ENCODE measurements at regions not wholly inside any gene's neighbourhood (a gene's known extent, or its start where the extent isn't known, plus 50 kb on each side); places are given as distances from the start of the nearest gene placed in this dataset.
A peak's percentile ranks its signal among the peaks of the same experiment; 100 is the strongest.

- H3K4me3 Mint-ChIP-seq (ENCODE audit: unreplicated experiment): no peak overlapping the region
- DNase-seq (ENCODE audit: low read depth) (peak; percentile 23), FAIRE-seq (no peak)
- TF ChIP-seq CTCF (IDR thresholded peaks at IDR 0.05; ENCODE audit: insufficient read depth, low read depth, low read length): no peak
- no peak for TF ChIP-seq EZH2 (IDR thresholded peaks at IDR 0.05; ENCODE audit: insufficient read depth, low read length)
- H3K4me1 ChIP-seq (ENCODE audit: insufficient read depth, low read length): no peaks in the 10 kb centered on the region
- H3K27ac ChIP-seq (ENCODE audit: low read depth, low read length): no peak overlapping the region
- H3K27me3 ChIP-seq (ENCODE audit: insufficient read depth, low read length): no peaks in the 10 kb centered on the region
- no peaks in the 10 kb centered on the region for H3K9me3 ChIP-seq (ENCODE audit: insufficient read depth, low read depth, low read length)
- H3K27ac Mint-ChIP-seq (ENCODE audit: unreplicated experiment): no peak overlapping the region
- H3K36me3 Mint-ChIP-seq (ENCODE audit: low read depth, unreplicated experiment): no peaks in the 10 kb centered on the region
- no peak overlapping the region for H3K4me2 ChIP-seq (ENCODE audit: low read length)
- no peaks in the 10 kb centered on the region for H3K9me3 Mint-ChIP-seq (ENCODE audit: unreplicated experiment)
- H3K79me2 ChIP-seq (ENCODE audit: insufficient read depth, low read length): no peaks in the 10 kb centered on the region
- no peak overlapping the region for H3K9ac ChIP-seq (ENCODE audit: low read length)
- H3K36me3 ChIP-seq (ENCODE audit: insufficient read depth, low read length): no peaks in the 10 kb centered on the region
- no peaks in the 10 kb centered on the region for H4K20me1 ChIP-seq (ENCODE audit: insufficient read depth, low read length)
- peaks cover 4% of the 10 kb centered on the region for H3K4me1 Mint-ChIP-seq (ENCODE audit: low read depth, unreplicated experiment)
- no peak overlapping the region for H2AFZ ChIP-seq (ENCODE audit: low read depth, low read length)
- H3K27me3 Mint-ChIP-seq (ENCODE audit: low read depth, unreplicated experiment): no peaks in the 10 kb centered on the region
- no peak overlapping the region for H3K4me3 ChIP-seq (ENCODE audit: insufficient read depth, low read depth, low read length)
Measured at GRCh38 chr13:73133531-73133930, 74.7 kb downstream of the KLF5 start.

DNA sequence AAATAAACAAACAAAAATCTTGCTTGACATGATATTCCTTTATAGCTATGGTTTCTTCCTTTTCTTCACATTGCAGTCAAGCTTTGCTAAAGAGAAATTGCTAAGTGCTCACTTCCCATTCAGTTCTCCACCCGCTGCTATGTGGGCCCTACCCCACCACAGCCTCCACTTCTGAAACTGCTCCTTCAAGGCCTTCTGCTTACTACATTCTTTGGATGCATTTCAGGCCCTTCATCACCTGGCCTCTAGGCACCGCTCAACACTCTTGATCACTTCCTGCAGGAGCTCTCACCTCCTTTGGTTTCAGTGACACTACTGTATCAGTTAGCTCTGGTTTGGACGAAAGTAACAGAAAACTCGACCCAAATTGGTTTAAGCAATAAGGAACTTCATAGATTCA is 72.4 kb downstream of the KLF5 start:
- no peak overlapping the region for H3K27ac Mint-ChIP-seq (ENCODE audit: unreplicated experiment)
- H3K9me3 Mint-ChIP-seq (ENCODE audit: unreplicated experiment): no peaks in the 10 kb centered on the region
- Histone ChIP-seq H3K4me3 (ENCODE audit: insufficient read depth, low read depth, low read length) (no peak overlapping the region), H3K9ac (ENCODE audit: low read length) (no peak overlapping the region), H2AFZ (ENCODE audit: low read depth, low read length) (no peak overlapping the region), H3K36me3 (ENCODE audit: insufficient read depth, low read length) (no peaks in the 10 kb centered on the region), H3K79me2 (ENCODE audit: insufficient read depth, low read length) (no peaks in the 10 kb centered on the region), H3K9me3 (ENCODE audit: insufficient read depth, low read depth, low read length) (no peaks in the 10 kb centered on the region), H4K20me1 (ENCODE audit: insufficient read depth, low read length) (no peaks in the 10 kb centered on the region), H3K27me3 (ENCODE audit: insufficient read depth, low read length) (no peaks in the 10 kb centered on the region), H3K4me1 (ENCODE audit: insufficient read depth, low read length) (no peaks in the 10 kb centered on the region), H3K27ac (ENCODE audit: low read depth, low read length) (no peak overlapping the region), H3K4me2 (ENCODE audit: low read length) (no peak overlapping the region)
- TF ChIP-seq CTCF (IDR thresholded peaks at IDR 0.05; ENCODE audit: insufficient read depth, low read depth, low read length): no peak
- TF ChIP-seq EZH2 (IDR thresholded peaks at IDR 0.05; ENCODE audit: insufficient read depth, low read length): no peak
- H3K4me3 Mint-ChIP-seq (ENCODE audit: unreplicated experiment): no peak overlapping the region
- H3K4me1 Mint-ChIP-seq (ENCODE audit: low read depth, unreplicated experiment): peaks cover 2% of the 10 kb centered on the region
- no peaks in the 10 kb centered on the region for H3K27me3 Mint-ChIP-seq (ENCODE audit: low read depth, unreplicated experiment)
- DNase-seq (ENCODE audit: low read depth): no peak
- no peaks in the 10 kb centered on the region for H3K36me3 Mint-ChIP-seq (ENCODE audit: low read depth, unreplicated experiment)
- no peak for FAIRE-seq

DNA sequence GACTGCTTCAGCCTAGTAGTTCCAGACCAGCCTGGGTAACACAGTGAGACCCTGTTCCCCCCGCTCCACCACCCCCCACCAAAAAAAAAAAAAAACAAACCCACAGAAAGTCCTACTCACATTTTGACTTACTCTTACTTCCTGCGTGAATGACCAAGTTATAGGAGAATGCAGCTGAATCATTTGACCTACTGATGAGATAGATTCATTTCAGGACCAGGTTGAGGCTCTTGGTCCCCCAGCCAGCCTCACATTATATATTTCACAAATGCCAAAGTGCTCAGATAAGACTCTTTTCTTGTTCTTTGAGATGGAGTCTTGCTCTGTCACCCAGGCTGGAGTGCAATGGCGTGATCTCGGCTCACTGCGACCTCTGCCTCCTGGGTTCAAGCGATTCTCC is 70.2 kb downstream of the KLF5 start:
- Mint-ChIP-seq H3K4me1 (ENCODE audit: low read depth, unreplicated experiment) (peaks cover 2% of the 10 kb centered on the region), H3K9me3 (ENCODE audit: unreplicated experiment) (no peaks in the 10 kb centered on the region), H3K36me3 (ENCODE audit: low read depth, unreplicated experiment) (no peaks in the 10 kb centered on the region), H3K4me3 (ENCODE audit: unreplicated experiment) (no peak overlapping the region), H3K27me3 (ENCODE audit: low read depth, unreplicated experiment) (no peaks in the 10 kb centered on the region), H3K27ac (ENCODE audit: unreplicated experiment) (no peak overlapping the region)
- H3K4me2 ChIP-seq (ENCODE audit: low read length): no peak overlapping the region
- no peak overlapping the region for H3K4me3 ChIP-seq (ENCODE audit: insufficient read depth, low read depth, low read length)
- H3K27me3 ChIP-seq (ENCODE audit: insufficient read depth, low read length): no peaks in the 10 kb centered on the region
- no peaks in the 10 kb centered on the region for H3K4me1 ChIP-seq (ENCODE audit: insufficient read depth, low read length)
- no peaks in the 10 kb centered on the region for H3K9me3 ChIP-seq (ENCODE audit: insufficient read depth, low read depth, low read length)
- no peaks in the 10 kb centered on the region for H4K20me1 ChIP-seq (ENCODE audit: insufficient read depth, low read length)
- no peak overlapping the region for H3K9ac ChIP-seq (ENCODE audit: low read length)
- H3K36me3 ChIP-seq (ENCODE audit: insufficient read depth, low read length): no peaks in the 10 kb centered on the region
- FAIRE-seq: no peak
- TF ChIP-seq EZH2 (IDR thresholded peaks at IDR 0.05; ENCODE audit: insufficient read depth, low read length) (no peak), CTCF (IDR thresholded peaks at IDR 0.05; ENCODE audit: insufficient read depth, low read depth, low read length) (no peak)
- H2AFZ ChIP-seq (ENCODE audit: low read depth, low read length): peak overlapping the region; percentile 5
- DNase-seq (ENCODE audit: low read depth): peak; percentile 20
- H3K79me2 ChIP-seq (ENCODE audit: insufficient read depth, low read length): no peaks in the 10 kb centered on the region
- H3K27ac ChIP-seq (ENCODE audit: low read depth, low read length): no peak overlapping the region
